ENCODE measurements at regions not wholly inside any gene's neighbourhood (a gene's known extent, or its start where the extent isn't known, plus 50 kb on each side); places are given as distances from the start of the nearest gene placed in this dataset.

DNA sequence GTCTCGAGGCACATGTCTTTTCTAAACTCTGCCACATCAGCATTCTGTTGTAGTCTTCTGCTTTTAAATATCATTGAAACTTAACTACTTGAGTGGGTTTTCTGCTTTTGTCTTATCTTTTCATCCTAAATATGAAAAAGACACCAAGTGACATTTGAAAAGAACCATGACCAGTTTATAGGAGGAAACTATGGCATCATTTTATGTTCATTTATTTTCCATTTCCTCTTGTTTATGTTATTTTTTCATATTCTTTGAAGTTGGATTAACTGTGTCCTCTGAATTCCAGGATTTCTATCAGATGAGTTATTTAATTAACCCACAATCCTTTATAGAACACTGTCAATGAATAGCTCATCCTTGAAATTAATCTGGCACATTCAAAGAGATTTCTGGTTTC, 93.4 kb upstream of the ARHGAP28 start:
- H3K9me3 ChIP-seq (ENCODE audit: severe bottlenecking): peaks cover 2% of the 10 kb centered on the region
- H3K27ac ChIP-seq: no peak overlapping the region
- no peaks in the 10 kb centered on the region for H3K36me3 ChIP-seq
- no peak for DNase-seq
- H3K4me3 ChIP-seq (ENCODE audit: low read depth, low read length): no peak overlapping the region
- TF ChIP-seq, protein P1, sequence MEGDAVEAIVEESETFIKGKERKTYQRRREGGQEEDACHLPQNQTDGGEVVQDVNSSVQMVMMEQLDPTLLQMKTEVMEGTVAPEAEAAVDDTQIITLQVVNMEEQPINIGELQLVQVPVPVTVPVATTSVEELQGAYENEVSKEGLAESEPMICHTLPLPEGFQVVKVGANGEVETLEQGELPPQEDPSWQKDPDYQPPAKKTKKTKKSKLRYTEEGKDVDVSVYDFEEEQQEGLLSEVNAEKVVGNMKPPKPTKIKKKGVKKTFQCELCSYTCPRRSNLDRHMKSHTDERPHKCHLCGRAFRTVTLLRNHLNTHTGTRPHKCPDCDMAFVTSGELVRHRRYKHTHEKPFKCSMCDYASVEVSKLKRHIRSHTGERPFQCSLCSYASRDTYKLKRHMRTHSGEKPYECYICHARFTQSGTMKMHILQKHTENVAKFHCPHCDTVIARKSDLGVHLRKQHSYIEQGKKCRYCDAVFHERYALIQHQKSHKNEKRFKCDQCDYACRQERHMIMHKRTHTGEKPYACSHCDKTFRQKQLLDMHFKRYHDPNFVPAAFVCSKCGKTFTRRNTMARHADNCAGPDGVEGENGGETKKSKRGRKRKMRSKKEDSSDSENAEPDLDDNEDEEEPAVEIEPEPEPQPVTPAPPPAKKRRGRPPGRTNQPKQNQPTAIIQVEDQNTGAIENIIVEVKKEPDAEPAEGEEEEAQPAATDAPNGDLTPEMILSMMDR (IDR thresholded peaks at IDR 0.05; ENCODE audit: low read depth, low read length): no peak
- H3K27me3 ChIP-seq (ENCODE audit: insufficient read depth, low read depth, severe bottlenecking): no peaks in the 10 kb centered on the region

DNA sequence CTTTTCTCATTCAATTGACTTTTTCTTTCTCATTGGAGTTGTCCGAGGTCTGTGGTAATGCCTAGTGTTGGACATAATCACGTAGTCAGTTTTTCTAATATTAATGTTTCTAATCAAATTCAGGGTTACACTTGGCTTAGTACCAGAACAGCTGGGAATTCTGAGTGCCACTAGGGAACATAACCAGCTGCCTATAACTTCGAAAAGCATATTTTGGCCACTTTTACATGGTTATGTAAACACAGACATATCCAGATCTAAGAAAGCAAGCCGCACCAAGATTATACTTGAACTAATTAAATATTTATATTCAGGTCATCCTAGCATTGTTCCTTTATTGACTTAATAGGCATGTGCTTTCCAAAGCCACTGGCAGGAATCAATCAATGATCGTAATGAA, 91.1 kb upstream of the ARHGAP28 start:
- Histone ChIP-seq H3K4me3 (ENCODE audit: low read depth, low read length) (no peak overlapping the region), H3K36me3 (no peaks in the 10 kb centered on the region), H3K9me3 (ENCODE audit: severe bottlenecking) (no peaks in the 10 kb centered on the region), H3K27ac (no peak overlapping the region), H3K27me3 (ENCODE audit: insufficient read depth, low read depth, severe bottlenecking) (no peaks in the 10 kb centered on the region)
- no peak for DNase-seq
- TF ChIP-seq, protein P1 (IDR thresholded peaks at IDR 0.05; ENCODE audit: low read depth, low read length): no peak

DNA sequence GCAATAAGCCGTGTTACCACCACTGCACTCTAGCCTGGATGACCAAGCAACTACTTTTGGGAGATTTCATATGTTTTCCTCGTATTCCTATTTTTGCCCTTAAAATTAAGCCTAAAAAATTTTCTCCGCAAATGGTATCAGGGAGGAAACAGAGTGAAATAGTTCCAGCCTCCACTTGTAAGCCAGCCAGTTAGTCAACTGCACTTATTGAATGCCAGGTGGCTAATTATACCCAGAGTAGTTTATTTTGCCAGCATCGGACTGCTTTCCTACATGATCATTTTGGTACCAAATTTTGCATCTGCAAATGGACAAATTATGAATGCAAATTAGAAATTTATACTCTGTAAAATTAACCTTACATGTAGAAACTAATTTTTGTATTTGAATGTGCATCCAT, 90.2 kb upstream of the ARHGAP28 start:
- TF ChIP-seq, protein P1 (IDR thresholded peaks at IDR 0.05; ENCODE audit: low read depth, low read length): no peak
- no peak overlapping the region for H3K4me3 ChIP-seq (ENCODE audit: low read depth, low read length)
- H3K27me3 ChIP-seq (ENCODE audit: insufficient read depth, low read depth, severe bottlenecking): no peaks in the 10 kb centered on the region
- DNase-seq: no peak
- no peak overlapping the region for H3K27ac ChIP-seq
- no peaks in the 10 kb centered on the region for H3K36me3 ChIP-seq
- no peaks in the 10 kb centered on the region for H3K9me3 ChIP-seq (ENCODE audit: severe bottlenecking)

DNA sequence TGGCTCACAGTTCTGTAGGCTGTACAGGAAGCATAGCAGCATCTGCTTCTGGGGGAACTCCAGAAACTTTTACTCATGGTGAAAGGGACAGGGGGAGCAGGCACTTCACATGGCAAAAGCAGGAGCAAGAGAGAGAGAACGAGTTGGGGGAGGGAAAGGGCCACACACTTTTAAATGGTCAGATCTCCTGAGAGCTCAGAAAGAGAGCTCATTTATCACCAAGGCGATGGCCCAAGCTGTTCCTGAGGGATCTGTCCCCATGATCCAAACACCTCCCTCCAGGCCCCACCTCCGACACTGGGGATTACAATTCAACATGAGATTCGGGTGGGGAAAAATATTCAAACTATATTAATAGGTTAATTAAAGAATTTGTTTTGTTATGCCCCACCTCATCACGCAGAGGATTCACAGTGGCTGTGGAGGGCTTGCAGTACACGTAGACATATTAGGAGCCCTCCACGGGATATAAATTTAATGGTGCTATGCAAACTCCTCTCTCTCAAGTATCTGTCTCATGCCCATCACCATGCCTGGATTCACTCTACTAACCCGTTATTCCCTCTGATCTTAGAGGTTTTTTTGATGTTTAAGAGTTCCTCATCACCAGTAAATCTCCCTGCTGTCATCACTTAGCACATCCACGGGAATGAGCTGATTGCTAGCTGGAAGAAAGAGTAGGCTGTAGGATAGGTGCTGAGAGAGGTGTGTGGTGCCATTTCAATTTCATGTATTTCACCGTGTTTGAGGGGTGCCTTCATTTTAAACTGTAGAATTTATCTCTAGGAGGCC, 84.5 kb upstream of the ARHGAP28 start:
- H3K27ac ChIP-seq: no peak overlapping the region
- H3K36me3 ChIP-seq: no peaks in the 10 kb centered on the region
- H3K9me3 ChIP-seq (ENCODE audit: severe bottlenecking): no peaks in the 10 kb centered on the region

DNA sequence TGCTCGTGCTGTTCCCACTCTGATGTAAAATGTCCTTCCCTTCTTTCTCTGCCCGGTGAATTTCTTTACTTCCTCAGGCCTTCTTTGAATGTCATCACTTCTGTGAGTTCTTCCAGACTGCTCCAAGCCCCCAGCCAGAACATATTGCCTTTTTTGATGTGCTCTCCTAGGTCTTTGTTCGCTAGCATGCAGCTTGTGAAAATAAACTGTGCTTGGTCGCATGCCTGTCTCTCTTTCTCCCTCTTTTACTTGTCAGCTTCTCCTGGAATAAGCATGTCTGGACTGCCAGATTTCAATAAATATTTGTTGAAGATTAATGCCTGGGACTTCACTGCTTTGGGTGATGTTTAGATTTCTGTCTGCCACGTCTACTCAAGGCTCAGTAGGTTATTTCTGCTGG, 82.7 kb upstream of the ARHGAP28 start:
- no peak overlapping the region for H3K4me3 ChIP-seq (ENCODE audit: low read depth, low read length)
- TF ChIP-seq, protein P1 (IDR thresholded peaks at IDR 0.05; ENCODE audit: low read depth, low read length): no peak
- DNase-seq: no peak
- H3K36me3 ChIP-seq: no peaks in the 10 kb centered on the region
- no peak overlapping the region for H3K27ac ChIP-seq
- no peaks in the 10 kb centered on the region for H3K27me3 ChIP-seq (ENCODE audit: insufficient read depth, low read depth, severe bottlenecking)
- H3K9me3 ChIP-seq (ENCODE audit: severe bottlenecking): no peaks in the 10 kb centered on the region

More for the DNA sequence above, 84.5 kb upstream of the ARHGAP28 start:
- DNase-seq: peak; percentile 47
- TF ChIP-seq, protein P1 (IDR thresholded peaks at IDR 0.05; ENCODE audit: low read depth, low read length): no peak
- Histone ChIP-seq H3K27me3 (ENCODE audit: insufficient read depth, low read depth, severe bottlenecking) (no peaks in the 10 kb centered on the region), H3K4me3 (ENCODE audit: low read depth, low read length) (no peak overlapping the region)

DNA sequence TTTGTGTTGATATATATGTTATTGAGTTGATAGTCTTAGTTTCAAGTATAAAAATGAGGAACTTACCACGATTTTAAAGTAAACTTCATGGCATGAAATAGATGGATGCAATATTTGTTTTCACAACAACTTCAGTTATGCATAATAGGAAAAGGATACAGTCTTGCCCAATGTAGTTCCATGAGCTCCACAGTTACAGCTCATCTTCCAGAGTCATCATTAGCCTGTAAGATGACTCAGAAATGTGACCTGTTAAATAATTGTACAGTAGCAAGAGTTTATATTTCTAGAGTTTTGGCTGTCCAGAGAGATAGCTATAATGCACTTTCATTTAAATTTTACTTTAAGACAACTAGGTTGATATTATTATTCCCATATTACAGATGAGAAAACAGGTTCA, 80.9 kb upstream of the ARHGAP28 start:
- Histone ChIP-seq H3K36me3 (no peaks in the 10 kb centered on the region), H3K27me3 (ENCODE audit: insufficient read depth, low read depth, severe bottlenecking) (no peaks in the 10 kb centered on the region), H3K4me3 (ENCODE audit: low read depth, low read length) (no peak overlapping the region), H3K9me3 (ENCODE audit: severe bottlenecking) (no peaks in the 10 kb centered on the region), H3K27ac (no peak overlapping the region)
- TF ChIP-seq, protein P1 (IDR thresholded peaks at IDR 0.05; ENCODE audit: low read depth, low read length): no peak
- DNase-seq: no peak
